Thyroid gland (tissue), 4 donors: ENCODE measurements at regions not wholly inside any gene's neighbourhood (a gene's known extent, or its start where the extent isn't known, plus 50 kb on each side); places are given as distances from the start of the nearest gene placed in this dataset.

Source experiments
- DNase-seq, 2 donors: peaks; one replicate each; pipeline ENCODE4 v3.0.0-alpha.2; 2019
- H3K27ac ChIP-seq, 3 donors: fragments of 200-600 bp; sonication (generic); 1 replicate in 2 of 3; 2 replicates in 1 of 3; pipeline ENCODE4 v1.5.1; 2016 to 2019; ENCODE audit warnings: mild to moderate bottlenecking in 1 of 3, moderate library complexity in 1 of 3
- H3K27me3 ChIP-seq: fragments of 200-600 bp; sonication (generic); one replicate; pipeline ENCODE4 v1.5.1; 2019
- H3K36me3 ChIP-seq, 2 donors: fragments of 200-600 bp; sonication (generic); one replicate each; pipeline ENCODE4 v1.5.1; 2016 to 2019
- H3K4me1 ChIP-seq, 2 donors: fragments of 200-600 bp; sonication (generic); one replicate each; pipeline ENCODE4 v1.5.1; 2017 to 2019
- H3K4me3 ChIP-seq, 3 donors: fragments of 200-600 bp; sonication (generic); replicated peaks in 1 of 3; 1 replicate in 2 of 3; 2 replicates in 1 of 3; pipeline ENCODE4 v1.5.1; 2016; ENCODE audit warnings: mild to moderate bottlenecking in 1 of 3
- H3K9me3 ChIP-seq: fragments of 200-600 bp; sonication (generic); one replicate; pipeline ENCODE4 v1.5.1; 2017
- CTCF ChIP-seq, 6 experiments: fragments of 200-600 bp in 3 of 6; fragments of 450-650 bp in 3 of 6; sonication (generic) in 3 of 6; IDR thresholded peaks; one replicate each; pipeline ENCODE4 v1.5.1; 2016 to 2019; ENCODE audit warnings: antibody characterized with exemption in 6 of 6, mild to moderate bottlenecking in 2 of 6, inconsistent platforms in 1 of 6, moderate library complexity in 1 of 6
- POLR2A ChIP-seq, 2 donors: fragments of 450-650 bp; IDR thresholded peaks; one replicate each; pipeline ENCODE4 v1.6.1; 2017; ENCODE audit warnings: antibody characterized with exemption in 2 of 2, mild to moderate bottlenecking in 2 of 2, moderate library complexity in 1 of 2
- WGBS, 2 donors: methylation state at CpG; one replicate each; pipeline ENCODE4 v1.1.5; 2017; 5-methylcytosine and 5-hydroxymethylcytosine counted together
- intact Hi-C: fragments of 100-400 bp; cut with DNase I; formaldehyde crosslinking; loops from one replicate; pipeline ENCODE4 v1.15.1; 2023

DNA sequence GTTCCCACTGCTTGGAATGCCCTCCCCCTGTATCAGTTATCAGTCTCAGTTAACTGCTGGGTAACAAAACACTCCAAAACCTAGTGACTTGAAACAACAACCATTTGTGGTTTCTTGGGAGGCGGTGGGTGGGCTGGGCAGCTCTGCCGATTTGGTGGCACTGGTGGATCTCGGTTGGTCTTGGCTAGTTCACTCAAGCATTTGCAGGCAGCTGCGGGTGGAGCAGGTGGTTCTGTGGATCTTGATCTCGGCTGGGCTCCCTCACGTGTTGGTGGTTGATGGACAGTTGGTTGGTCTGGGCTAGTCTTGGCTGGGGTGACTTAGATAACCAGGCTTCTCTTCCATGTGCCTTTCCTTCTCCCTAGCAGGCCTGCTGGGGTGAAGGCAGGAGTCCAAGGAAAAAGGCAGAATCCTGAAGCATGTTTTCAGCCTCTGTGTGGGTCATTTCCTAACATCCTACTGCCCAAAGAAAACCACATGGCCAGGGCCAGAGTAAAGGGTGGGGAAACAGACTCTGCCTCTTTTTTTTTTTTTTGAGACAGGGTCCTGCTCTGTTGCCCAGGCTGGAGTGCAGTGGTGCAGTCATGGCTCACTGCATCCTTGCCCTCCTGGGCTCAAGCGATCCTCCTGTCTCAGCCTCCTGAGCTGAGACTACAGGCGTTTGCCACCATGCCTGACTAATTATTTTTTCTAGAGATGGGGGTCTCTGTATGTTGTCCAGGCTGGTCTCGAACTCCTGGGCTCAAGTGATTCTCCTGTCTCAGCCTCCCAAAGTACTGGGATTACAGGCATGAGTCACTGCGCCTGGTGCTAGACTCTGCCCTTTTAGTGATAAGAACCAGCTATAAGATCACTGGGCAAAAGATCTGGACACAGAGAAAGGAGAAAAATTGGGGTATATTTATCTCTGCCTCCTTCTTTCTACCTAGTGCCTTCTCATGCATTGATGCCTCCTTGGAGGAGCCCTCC lies 183.7 kb downstream of the RGS3 start:
- WGBS, 2 donors = 83 to 88% methylated on average over 10 of the region's 10 CpGs
- no peak overlapping the region for H3K27ac ChIP-seq
- intact Hi-C loops = no loop called here
- no peak overlapping the region for H3K4me3 ChIP-seq
- no peaks in the 10 kb centered on the region for H3K9me3 ChIP-seq
- TF ChIP-seq POLR2A (IDR thresholded peaks at IDR 0.05) = no peak
- no peak for TF ChIP-seq CTCF (IDR thresholded peaks at IDR 0.05)
- no peaks in the 10 kb centered on the region for H3K36me3 ChIP-seq
- no peak for DNase-seq
- no peaks in the 10 kb centered on the region for H3K27me3 ChIP-seq
- peaks cover 0 to 19% of the 10 kb centered on the region in 2 donors for H3K4me1 ChIP-seq

- Histone ChIP-seq H3K4me1 (peaks cover 0 to 24% of the 10 kb centered on the region in 2 donors), H3K9me3 (no peaks in the 10 kb centered on the region), H3K27ac (no peak overlapping the region), H3K4me3 (no peak overlapping the region), H3K36me3 (no peaks in the 10 kb centered on the region), H3K27me3 (no peaks in the 10 kb centered on the region)
- no peak for DNase-seq
- TF ChIP-seq CTCF (IDR thresholded peaks at IDR 0.05) = no peak
- TF ChIP-seq POLR2A (IDR thresholded peaks at IDR 0.05) = no peak
- WGBS, 2 donors = 67 to 82% methylated on average over 1 to 2 of the region's 2 CpGs
- intact Hi-C loops = no loop called here
Measured at GRCh38 chr9:113648048-113648447, 184.5 kb downstream of the RGS3 start.

DNA sequence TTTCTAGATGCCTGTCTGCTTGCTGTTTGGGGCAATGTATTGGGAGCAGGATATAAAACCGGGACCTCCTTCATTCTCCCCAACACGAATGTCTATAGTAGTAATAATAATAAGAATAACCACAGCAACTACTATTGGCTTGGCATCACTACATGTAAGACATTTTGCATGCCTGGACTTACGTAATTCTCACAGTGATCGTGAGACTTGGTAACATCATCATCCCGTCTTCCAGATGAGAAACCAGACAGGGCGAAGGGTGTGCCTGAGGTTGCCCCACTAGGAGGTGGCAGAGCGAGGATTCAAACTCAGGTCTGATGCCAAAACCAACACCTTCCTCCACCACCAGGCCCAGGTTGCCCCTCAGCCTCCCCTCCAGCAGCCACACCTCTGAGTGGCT lies 185.1 kb downstream of the RGS3 start:
- WGBS, 2 donors = 91 to 98% methylated on average over 7 of the region's 7 CpGs
- H3K27ac ChIP-seq = no peak overlapping the region
- DNase-seq = no peak

GRCh38 chr9:113649054-113649453 lies 185.5 kb downstream of the RGS3 start:
- WGBS, 2 donors = 38 to 46% methylated on average over 9 to 10 of the region's 11 CpGs
- intact Hi-C loops = no loop called here
- no peaks in the 10 kb centered on the region for H3K36me3 ChIP-seq
- H3K27me3 ChIP-seq = no peaks in the 10 kb centered on the region
- no peak overlapping the region for H3K4me3 ChIP-seq
- peak; percentile 78 to 84 for DNase-seq
- no peaks in the 10 kb centered on the region for H3K9me3 ChIP-seq
- TF ChIP-seq CTCF (IDR thresholded peaks at IDR 0.05) = no peak
- TF ChIP-seq POLR2A (IDR thresholded peaks at IDR 0.05) = no peak
- no peak overlapping the region for H3K27ac ChIP-seq
- peaks cover 0 to 24% of the 10 kb centered on the region in 2 donors for H3K4me1 ChIP-seq

More for the DNA sequence above, 185.1 kb downstream of the RGS3 start:
- H3K4me1 ChIP-seq = peaks cover 0 to 24% of the 10 kb centered on the region in 2 donors
- no peaks in the 10 kb centered on the region for H3K9me3 ChIP-seq
- no peak for TF ChIP-seq CTCF (IDR thresholded peaks at IDR 0.05)
- TF ChIP-seq POLR2A (IDR thresholded peaks at IDR 0.05) = no peak
- H3K36me3 ChIP-seq = no peaks in the 10 kb centered on the region
- no peak overlapping the region for H3K4me3 ChIP-seq
- no peaks in the 10 kb centered on the region for H3K27me3 ChIP-seq
- intact Hi-C loops = no loop called here

GRCh38 chr9:113649855-113650206 lies 186.3 kb downstream of the RGS3 start:
- peaks cover 0 to 28% of the 10 kb centered on the region in 2 donors for H3K4me1 ChIP-seq
- intact Hi-C loops = loop anchor here (10.0 kb wide), 1 partner anchor 345 kb away; the partner anchor contains the start of gene RNF183
- DNase-seq = no peak
- H3K27me3 ChIP-seq = no peaks in the 10 kb centered on the region
- H3K4me3 ChIP-seq = no peak overlapping the region
- H3K36me3 ChIP-seq = no peaks in the 10 kb centered on the region
- 92 to 93% methylated on average over 2 of the region's 2 CpGs for WGBS, 2 donors
- H3K9me3 ChIP-seq = no peaks in the 10 kb centered on the region
- H3K27ac ChIP-seq = no peak overlapping the region
- TF ChIP-seq CTCF (IDR thresholded peaks at IDR 0.05) (no peak), POLR2A (IDR thresholded peaks at IDR 0.05) (no peak)
